ENCODE measurements at regions not wholly inside any gene's neighbourhood (a gene's known extent, or its start where the extent isn't known, plus 50 kb on each side); places are given as distances from the start of the nearest gene placed in this dataset.

DNA sequence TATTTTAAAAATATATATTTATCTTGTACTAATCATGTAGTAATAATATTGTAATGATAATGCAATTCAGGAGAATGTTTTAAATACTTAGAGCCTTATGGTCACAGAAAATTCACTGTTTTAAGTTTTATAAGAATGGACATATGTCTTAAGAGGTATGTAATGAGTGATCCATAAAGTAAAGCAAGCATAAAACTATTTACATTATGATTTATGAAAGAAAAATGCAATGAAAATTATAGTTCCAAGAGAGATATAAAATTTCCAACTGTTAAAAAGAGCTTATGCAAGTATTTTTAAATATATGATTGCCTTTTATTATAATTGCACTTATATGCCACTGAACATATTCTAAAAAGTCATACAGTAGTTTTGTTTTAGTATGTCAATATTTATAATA is 157.5 kb upstream of the TARS1 start:
- H3K27ac Mint-ChIP-seq = no peak overlapping the region
- no peaks in the 10 kb centered on the region for H3K4me1 Mint-ChIP-seq
- H3K9me3 Mint-ChIP-seq = peaks cover 0 to 2% (median 0%) of the 10 kb centered on the region in 9 donors
- H3K27me3 Mint-ChIP-seq = no peaks in the 10 kb centered on the region
- no peak for ATAC-seq
- no peaks in the 10 kb centered on the region for H3K36me3 Mint-ChIP-seq
- no peak overlapping the region for H3K4me3 Mint-ChIP-seq
- DNase-seq = no peak
- POLR2A ChIA-PET = no interaction called here

DNA sequence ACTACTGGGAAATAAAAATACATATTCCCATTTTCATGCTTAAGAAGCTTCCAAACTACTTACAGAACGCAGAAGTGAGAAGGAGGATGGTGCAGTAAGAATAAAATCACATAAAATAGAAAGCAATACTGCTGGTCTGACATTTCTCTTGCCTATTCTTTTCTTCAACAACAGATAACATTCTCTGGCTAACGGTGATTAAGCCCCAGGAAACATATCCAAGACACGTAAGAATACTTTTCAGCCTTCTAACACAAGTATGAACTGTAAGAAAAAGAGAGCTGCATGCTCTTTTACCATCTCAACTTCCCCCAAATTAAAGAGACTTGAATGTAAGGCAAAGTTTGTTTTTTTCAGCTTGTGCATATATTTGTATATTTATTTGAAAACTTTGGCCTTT is 156.1 kb upstream of the TARS1 start:
- no peak for DNase-seq
- no peak for ATAC-seq
- no peaks in the 10 kb centered on the region for H3K4me1 Mint-ChIP-seq
- POLR2A ChIA-PET = no interaction called here
- H3K4me3 Mint-ChIP-seq = no peak overlapping the region
- peaks cover 0 to 2% (median 0%) of the 10 kb centered on the region in 9 donors for H3K9me3 Mint-ChIP-seq
- no peak overlapping the region for H3K27ac Mint-ChIP-seq
- H3K27me3 Mint-ChIP-seq = no peaks in the 10 kb centered on the region
- no peaks in the 10 kb centered on the region for H3K36me3 Mint-ChIP-seq

DNA sequence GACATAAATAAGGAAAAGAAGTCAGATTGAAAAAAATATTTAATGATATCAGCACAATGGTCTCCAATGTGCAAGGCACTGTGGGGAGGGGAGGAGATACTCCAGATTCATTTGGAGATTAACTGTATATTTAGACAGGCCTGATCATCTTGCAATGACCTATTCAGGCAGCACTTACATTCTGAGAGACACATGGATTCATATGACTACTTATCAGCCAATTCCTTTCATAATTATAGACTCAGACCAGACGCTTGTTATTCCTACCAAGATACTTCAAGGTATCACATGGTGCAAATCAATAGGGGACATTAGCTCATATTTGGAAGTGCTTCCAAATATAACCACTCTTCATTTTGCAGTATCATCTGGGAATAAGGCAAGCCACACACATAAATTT is 153.5 kb upstream of the TARS1 start:
- H3K4me1 Mint-ChIP-seq = no peaks in the 10 kb centered on the region
- ATAC-seq (no peak), DNase-seq (no peak)
- no peak overlapping the region for H3K4me3 Mint-ChIP-seq
- no peaks in the 10 kb centered on the region for H3K27me3 Mint-ChIP-seq
- no peak overlapping the region for H3K27ac Mint-ChIP-seq
- POLR2A ChIA-PET = no interaction called here
- H3K36me3 Mint-ChIP-seq = no peaks in the 10 kb centered on the region
- H3K9me3 Mint-ChIP-seq = peaks cover 5 to 16% (median 12%) of the 10 kb centered on the region in 9 donors

DNA sequence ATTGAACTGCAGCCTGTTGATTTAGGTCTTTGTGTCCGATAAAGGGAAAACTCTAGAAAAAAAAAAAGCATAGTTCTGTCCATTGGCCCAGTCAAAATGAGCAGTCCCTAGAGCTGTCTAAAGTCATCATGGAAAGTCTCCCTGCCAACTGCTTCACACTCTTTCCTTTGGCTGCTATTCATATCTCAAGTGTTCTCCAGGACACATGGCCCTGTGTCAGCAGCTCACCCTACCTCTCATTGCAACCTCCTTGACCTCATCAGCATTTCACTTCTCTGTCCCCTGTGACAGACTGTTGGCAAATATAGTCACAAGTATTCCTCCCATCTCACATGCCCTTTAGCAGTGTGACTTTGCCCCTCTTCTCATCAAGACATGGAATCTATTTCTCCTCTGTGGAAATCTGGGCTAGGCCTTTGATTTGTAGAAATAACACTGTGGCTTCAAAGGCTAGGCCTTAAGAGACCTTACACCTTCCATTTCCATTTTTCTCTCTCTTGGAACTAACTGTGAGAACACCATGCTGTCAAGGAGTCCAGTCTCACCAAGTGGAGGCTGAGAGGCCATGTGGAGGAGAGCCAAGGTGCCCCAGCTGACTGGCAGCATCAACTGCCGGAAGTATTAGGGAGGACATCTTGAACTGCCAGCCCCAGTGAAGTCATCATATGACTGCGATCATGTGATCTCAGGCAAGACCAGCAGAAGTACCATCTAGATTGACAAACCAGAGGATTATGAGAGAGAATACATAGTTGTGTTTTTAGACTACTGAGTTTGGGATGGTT is 149.4 kb upstream of the TARS1 start:
- Mint-ChIP-seq H3K4me3 (no peak overlapping the region), H3K27me3 (no peaks in the 10 kb centered on the region), H3K36me3 (no peaks in the 10 kb centered on the region), H3K9me3 (peaks cover 5 to 16% (median 12%) of the 10 kb centered on the region in 9 donors), H3K4me1 (no peaks in the 10 kb centered on the region), H3K27ac (no peak overlapping the region)
- POLR2A ChIA-PET = no interaction called here
- no peak for DNase-seq
- ATAC-seq = no peak

DNA sequence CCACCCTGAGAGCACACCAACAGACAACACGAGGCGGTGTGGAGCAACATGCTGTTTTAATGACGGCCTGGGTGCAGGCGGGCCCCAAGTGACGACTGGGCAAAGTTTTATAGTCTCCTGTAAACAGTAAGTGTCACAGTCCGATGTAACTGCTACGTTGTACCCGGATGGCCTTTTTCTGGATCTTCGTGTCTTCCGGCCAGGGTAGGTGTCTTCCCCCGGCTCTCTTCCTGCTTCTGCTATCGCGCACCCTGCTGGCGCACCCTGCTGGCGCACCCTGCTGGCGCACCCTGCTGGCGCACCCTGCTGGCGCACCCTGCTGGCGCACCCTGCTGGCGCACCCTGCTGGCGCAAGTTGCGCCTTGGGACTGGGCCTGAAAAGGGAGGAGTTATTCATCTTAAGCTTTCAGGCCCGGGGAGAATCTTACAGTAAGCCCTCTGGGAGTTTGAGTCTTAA is 143.0 kb upstream of the TARS1 start:
- Mint-ChIP-seq H3K27ac (no peak overlapping the region), H3K4me3 (no peak overlapping the region), H3K4me1 (peaks cover 0 to 15% (median 1%) of the 10 kb centered on the region in 4 donors), H3K36me3 (no peaks in the 10 kb centered on the region), H3K9me3 (peaks cover 0 to 4% (median 0%) of the 10 kb centered on the region in 9 donors), H3K27me3 (peaks cover 0 to 4% (median 0%) of the 10 kb centered on the region in 5 donors)
- no peak for DNase-seq
- POLR2A ChIA-PET = no interaction called here
- no peak for ATAC-seq

DNA sequence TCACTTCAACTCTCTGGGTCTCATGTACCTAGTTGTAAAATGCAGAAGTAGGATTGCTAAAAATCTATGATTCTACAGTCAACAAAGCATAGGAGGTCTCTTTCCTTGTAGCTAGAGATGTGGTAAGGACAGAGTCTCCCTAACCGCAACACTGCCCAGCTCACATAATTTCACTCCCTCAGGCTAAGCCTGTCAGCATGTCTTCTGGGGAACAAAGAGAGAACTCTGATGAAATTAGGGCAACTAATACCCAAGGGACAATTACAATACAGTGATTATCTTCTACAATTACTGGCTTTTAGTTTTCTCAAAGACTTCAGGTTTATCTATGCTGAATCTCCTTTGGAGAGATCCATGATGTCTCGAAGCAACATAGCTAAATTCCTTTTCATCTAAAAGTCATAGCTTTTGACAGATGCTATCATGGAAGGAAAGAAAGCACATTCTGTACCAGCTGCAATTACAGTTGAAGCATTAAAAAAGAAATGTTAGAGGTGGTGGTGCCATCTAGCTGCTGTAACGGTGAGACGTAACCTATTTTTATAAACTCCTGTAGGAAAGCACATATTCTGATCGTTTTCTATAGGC is 141.1 kb upstream of the TARS1 start:
- ATAC-seq (no peak), DNase-seq (no peak)
- Mint-ChIP-seq H3K27ac (no peak overlapping the region), H3K9me3 (peaks cover 0 to 2% (median 0%) of the 10 kb centered on the region in 9 donors), H3K36me3 (no peaks in the 10 kb centered on the region), H3K4me1 (peaks cover 0 to 15% (median 1%) of the 10 kb centered on the region in 4 donors), H3K4me3 (no peak overlapping the region), H3K27me3 (peaks cover 0 to 4% (median 0%) of the 10 kb centered on the region in 5 donors)
- POLR2A ChIA-PET = no interaction called here

DNA sequence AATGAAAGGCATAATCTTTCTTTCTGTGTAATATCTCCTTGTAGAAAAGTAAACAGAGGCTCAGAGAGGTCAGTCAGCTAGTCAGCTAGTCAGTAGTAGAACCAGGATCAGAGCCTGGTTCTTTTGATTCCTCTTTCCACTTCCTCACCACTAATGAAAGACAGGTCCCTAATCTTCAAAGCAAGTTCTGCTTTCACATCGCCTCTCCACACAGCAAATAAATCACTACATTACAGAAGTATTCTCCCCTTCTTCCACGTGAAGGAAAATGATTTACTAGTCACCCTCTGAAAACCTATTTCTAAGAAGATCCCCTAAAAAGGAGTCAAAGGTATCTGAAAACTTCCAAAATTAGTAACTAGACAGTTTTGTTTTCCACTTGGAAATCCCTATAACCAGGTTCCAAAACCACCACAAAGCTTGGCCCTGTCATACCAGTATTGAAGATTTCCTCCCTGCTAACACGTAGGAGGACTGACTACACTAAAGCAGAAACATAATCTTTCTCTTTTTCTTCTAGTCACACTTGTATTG is 140.5 kb upstream of the TARS1 start:
- Mint-ChIP-seq H3K27me3 (peaks cover 0 to 5% (median 2%) of the 10 kb centered on the region in 5 donors), H3K36me3 (no peaks in the 10 kb centered on the region), H3K4me3 (no peak overlapping the region), H3K4me1 (peaks cover 0 to 15% (median 1%) of the 10 kb centered on the region in 4 donors), H3K9me3 (peaks cover 0 to 2% (median 0%) of the 10 kb centered on the region in 9 donors), H3K27ac (no peak overlapping the region)
- POLR2A ChIA-PET = no interaction called here
- no peak for ATAC-seq
- DNase-seq = peak in 1 of 10 donors; percentile 0

DNA sequence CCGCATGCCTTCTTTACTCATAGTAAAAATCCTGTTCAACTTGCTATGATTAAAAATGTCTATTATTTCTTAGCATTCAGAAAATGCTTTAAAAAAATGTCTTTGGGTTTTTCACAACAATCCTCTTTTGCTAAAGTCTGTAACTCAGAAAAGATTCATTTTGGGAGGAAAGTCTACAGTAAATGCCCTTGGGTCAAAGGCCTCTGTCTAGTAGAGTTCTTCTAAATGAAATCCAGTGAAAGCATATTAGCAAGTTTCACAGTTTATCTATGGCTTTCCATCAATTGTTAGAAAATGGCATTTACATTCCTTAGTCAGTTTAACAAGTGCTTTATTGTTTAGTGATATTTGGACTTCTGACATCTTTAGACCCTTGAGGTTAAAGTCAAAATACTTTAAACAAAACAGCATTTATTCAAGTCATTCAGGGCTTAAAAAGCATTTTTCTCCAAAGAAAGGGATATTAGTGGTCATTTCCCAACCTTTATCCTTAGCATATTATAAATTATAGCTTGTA is 137.1 kb upstream of the TARS1 start:
- DNase-seq (no peak), ATAC-seq (no peak)
- POLR2A ChIA-PET = no interaction called here
- peaks cover 0 to 2% (median 0%) of the 10 kb centered on the region in 9 donors for H3K9me3 Mint-ChIP-seq
- H3K27me3 Mint-ChIP-seq = peaks cover 0 to 13% (median 5%) of the 10 kb centered on the region in 5 donors
- no peaks in the 10 kb centered on the region for H3K36me3 Mint-ChIP-seq
- H3K4me3 Mint-ChIP-seq = no peak overlapping the region
- H3K27ac Mint-ChIP-seq = no peak overlapping the region
- peaks cover 0 to 15% (median 1%) of the 10 kb centered on the region in 4 donors for H3K4me1 Mint-ChIP-seq

DNA sequence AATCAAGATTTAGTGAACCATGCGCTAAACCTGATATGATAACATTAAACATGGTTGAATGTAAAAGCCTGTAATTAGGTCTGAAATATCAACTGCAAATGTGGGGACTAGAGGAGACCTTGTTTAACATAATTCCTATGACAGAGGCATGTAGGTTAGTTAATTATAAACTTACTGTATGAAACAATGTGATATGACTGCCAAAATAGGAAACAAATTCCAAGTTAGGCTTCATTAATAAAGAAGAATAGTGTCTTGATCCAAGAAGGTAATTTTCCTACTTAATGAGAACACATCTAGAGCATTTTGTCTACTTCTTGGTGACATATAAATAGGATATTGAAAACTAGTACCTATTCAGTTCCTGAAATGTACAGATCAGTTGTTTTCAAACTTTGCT is 136.2 kb upstream of the TARS1 start:
- POLR2A ChIA-PET = no interaction called here
- Mint-ChIP-seq H3K4me3 (no peak overlapping the region), H3K27me3 (peaks cover 0 to 13% (median 5%) of the 10 kb centered on the region in 5 donors), H3K36me3 (no peaks in the 10 kb centered on the region), H3K9me3 (peaks cover 0 to 2% (median 0%) of the 10 kb centered on the region in 9 donors), H3K4me1 (peaks cover 0 to 11% (median 1%) of the 10 kb centered on the region in 4 donors), H3K27ac (no peak overlapping the region)
- DNase-seq = no peak
- no peak for ATAC-seq

DNA sequence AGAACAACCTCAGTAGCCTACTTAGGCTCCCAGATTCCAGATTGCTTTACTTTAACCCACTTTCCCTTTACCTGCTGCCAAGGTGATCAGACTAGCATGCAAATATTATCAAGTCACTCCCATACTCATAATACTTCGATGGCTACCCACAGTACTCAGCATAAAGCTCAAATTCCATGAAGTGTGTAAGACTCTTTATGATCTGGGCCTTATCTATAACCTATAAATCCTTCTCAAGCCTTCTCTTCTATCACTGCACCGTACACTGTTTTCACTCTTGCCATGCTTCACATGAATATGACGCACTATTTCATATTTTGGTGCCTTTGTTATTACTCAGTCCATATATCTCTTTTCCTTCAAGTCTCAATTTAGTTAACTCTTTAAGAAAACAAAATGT is 135.2 kb upstream of the TARS1 start:
- Mint-ChIP-seq H3K36me3 (no peaks in the 10 kb centered on the region), H3K27me3 (peaks cover 0 to 13% (median 5%) of the 10 kb centered on the region in 5 donors), H3K27ac (no peak overlapping the region), H3K9me3 (peaks cover 0 to 2% (median 0%) of the 10 kb centered on the region in 9 donors), H3K4me1 (peaks cover 0 to 2% (median 0%) of the 10 kb centered on the region in 4 donors), H3K4me3 (no peak overlapping the region)
- DNase-seq (no peak), ATAC-seq (no peak)
- POLR2A ChIA-PET = no interaction called here

DNA sequence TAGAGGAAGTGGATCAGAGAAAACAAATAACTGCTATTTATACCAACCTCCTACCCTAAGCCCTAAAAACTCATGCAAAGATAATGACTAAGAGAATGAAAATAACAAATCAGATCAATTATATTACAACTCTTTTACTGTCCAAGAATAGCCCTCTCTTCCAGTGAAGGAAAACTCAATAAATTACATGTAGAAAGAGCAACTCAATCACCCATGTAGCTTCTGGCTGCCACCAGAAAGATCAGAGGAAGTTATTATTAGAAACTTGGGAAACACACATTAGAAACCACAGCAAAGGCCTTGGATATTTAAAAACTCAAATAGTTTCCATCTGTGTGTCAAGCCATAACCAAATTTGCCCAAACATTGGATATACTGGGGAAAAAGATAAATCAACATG is 134.0 kb upstream of the TARS1 start:
- ATAC-seq (no peak), DNase-seq (no peak)
- Mint-ChIP-seq H3K27me3 (peaks cover 0 to 13% (median 5%) of the 10 kb centered on the region in 5 donors), H3K9me3 (peaks cover 0 to 11% (median 0%) of the 10 kb centered on the region in 9 donors), H3K4me1 (no peaks in the 10 kb centered on the region), H3K36me3 (no peaks in the 10 kb centered on the region), H3K4me3 (no peak overlapping the region), H3K27ac (no peak overlapping the region)
- POLR2A ChIA-PET = no interaction called here

DNA sequence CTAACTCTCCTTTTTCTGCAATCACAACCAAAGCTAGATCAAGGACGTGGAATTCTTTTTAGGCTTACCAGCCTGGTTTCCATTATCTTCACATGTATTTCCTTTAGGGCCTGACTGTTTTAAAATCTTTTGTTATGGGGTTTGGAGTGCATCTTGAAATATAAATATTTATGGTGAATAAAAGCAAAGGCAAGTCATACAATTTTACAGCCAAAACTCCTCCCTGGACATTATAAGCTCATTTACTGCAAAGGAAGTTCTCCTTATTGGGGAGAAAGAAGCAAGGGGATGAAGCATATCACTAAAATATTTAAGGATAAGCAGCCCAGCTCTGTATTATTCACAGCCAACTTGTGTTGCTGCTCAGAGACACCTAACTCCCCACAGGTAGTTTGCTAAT is 132.2 kb upstream of the TARS1 start:
- no peak for DNase-seq
- Mint-ChIP-seq H3K36me3 (no peaks in the 10 kb centered on the region), H3K27ac (no peak overlapping the region), H3K27me3 (peaks cover 0 to 9% (median 5%) of the 10 kb centered on the region in 5 donors), H3K4me1 (no peaks in the 10 kb centered on the region), H3K4me3 (no peak overlapping the region), H3K9me3 (peaks cover 0 to 17% (median 0%) of the 10 kb centered on the region in 9 donors)
- no peak for ATAC-seq
- POLR2A ChIA-PET = no interaction called here

DNA sequence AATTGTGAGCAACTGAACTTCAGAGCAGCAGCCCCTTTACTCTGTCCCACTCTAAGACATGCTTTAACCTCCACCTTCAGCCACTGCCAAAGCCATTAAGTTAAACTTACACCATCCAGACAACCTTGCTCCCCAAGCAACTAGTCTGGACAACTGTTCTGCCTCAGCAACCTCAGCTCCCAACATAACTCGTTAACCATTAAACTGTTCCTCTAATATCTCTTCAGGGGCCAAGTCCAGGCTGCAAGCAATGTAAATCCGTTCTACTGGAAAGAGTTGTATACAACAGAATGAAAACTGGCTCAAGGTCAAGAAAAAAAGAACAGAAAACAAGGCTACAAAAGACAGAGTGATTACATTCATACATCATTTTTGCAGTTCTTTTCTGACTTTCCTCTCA is 131.7 kb upstream of the TARS1 start:
- Mint-ChIP-seq H3K27ac (no peak overlapping the region), H3K9me3 (peaks cover 0 to 17% (median 0%) of the 10 kb centered on the region in 9 donors)

More for the DNA sequence above, 131.7 kb upstream of the TARS1 start:
- POLR2A ChIA-PET = no interaction called here
- Mint-ChIP-seq H3K4me1 (no peaks in the 10 kb centered on the region), H3K4me3 (no peak overlapping the region), H3K36me3 (no peaks in the 10 kb centered on the region), H3K27me3 (peaks cover 0 to 9% (median 5%) of the 10 kb centered on the region in 5 donors)
- no peak for ATAC-seq
- DNase-seq = no peak
